ENCODE measurements at regions not wholly inside any gene's neighbourhood (a gene's known extent, or its start where the extent isn't known, plus 50 kb on each side); places are given as distances from the start of the nearest gene placed in this dataset.

- no peak for ATAC-seq
Measured at GRCh38 chrX:14173873-14174272, 144.2 kb upstream of the GEMIN8 start.

GRCh38 chrX:14164828-14165227 is 135.1 kb upstream of the GEMIN8 start:
- no peak for DNase-seq
- ATAC-seq: no peak

More at GRCh38 chrX:14173873-14174272, 144.2 kb upstream of the GEMIN8 start:
- no peak for DNase-seq

- no peak for DNase-seq
- no peak for ATAC-seq
Measured at GRCh38 chrX:14125462-14125861, 95.8 kb upstream of the GEMIN8 start.

- no peak for DNase-seq
- no peak for ATAC-seq
Measured at GRCh38 chrX:14124562-14124961, 94.9 kb upstream of the GEMIN8 start.

GRCh38 chrX:14095702-14096101 is 66.0 kb upstream of the GEMIN8 start:
- no peak for ATAC-seq
- peak; percentile 9 for DNase-seq

- ATAC-seq (no peak), DNase-seq (no peak)
Measured at GRCh38 chrX:14094191-14094590, 64.5 kb upstream of the GEMIN8 start.

GRCh38 chrX:14084466-14084865 is 54.8 kb upstream of the GEMIN8 start:
- no peak for ATAC-seq

GRCh38 chrX:14083783-14084182 is 54.1 kb upstream of the GEMIN8 start:
- DNase-seq (no peak), ATAC-seq (no peak)

More at GRCh38 chrX:14084466-14084865, 54.8 kb upstream of the GEMIN8 start:
- no peak for DNase-seq

- DNase-seq: no peak
- ATAC-seq: no peak
Measured at GRCh38 chrX:14079891-14080430, 50.3 kb upstream of the GEMIN8 start.

All from stimulated activated naive CD8-positive, alpha-beta T cell treated with anti-CD3 and anti-CD28 coated beads, Interleukin-15, Interleukin-2, amounts not matched to agents 100 U/mL and 50 U/mL, for 24 hours (primary cell).